NB4 (cell line): ENCODE measurements at regions not wholly inside any gene's neighbourhood (a gene's known extent, or its start where the extent isn't known, plus 50 kb on each side); places are given as distances from the start of the nearest gene placed in this dataset.

Source experiments
- DNase-seq: peaks from one replicate; pipeline ENCODE4 v3.0.0; 2010; ENCODE audit warnings: low read depth
- H3K4me3 ChIP-seq: one replicate; pipeline ENCODE4 v1.5.1; 2011; ENCODE audit warnings: mild to moderate bottlenecking, low read depth, low read length, moderate library complexity
- MYC ChIP-seq: IDR thresholded peaks from 2 replicates; pipeline ENCODE4 v1.6.1; 2011; ENCODE audit warnings: low read depth, low read length
- POLR2A ChIP-seq: IDR thresholded peaks from 2 replicates; pipeline ENCODE4 v1.6.1; 2011; ENCODE audit warnings: mild to moderate bottlenecking; ENCODE audit not compliant: insufficient read length; ENCODE audit errors: extremely low read depth
- TF ChIP-seq, protein P1 (sequence below): IDR thresholded peaks from one replicate; pipeline ENCODE4 v1.5.1; 2012; ENCODE audit warnings: low read depth, low read length
- TF ChIP-seq, protein P2 (sequence below): IDR thresholded peaks from 2 replicates; pipeline ENCODE4 v1.6.1; 2011; ENCODE audit warnings: low read depth, low read length

DNA sequence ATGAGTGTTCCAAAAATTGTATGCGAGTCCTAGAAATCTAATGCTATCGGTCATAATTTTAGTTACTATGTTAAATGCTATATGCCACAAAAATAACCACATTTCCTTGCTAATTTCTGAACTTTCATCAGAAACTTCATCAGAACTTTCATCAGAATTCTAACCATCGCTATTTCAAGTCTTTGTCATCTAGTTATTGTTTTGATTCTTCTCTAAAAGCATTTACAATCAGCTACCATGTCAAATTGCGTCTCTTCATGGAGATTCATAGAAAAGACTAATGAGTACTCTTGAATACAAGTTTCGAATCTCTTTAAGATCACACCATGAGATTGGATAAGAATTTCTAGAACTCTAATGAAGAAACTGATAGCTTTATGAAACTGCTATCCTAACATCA, 52.7 kb upstream of the TM9SF2 start:
- no peak overlapping the region for H3K4me3 ChIP-seq
- no peak for DNase-seq
- TF ChIP-seq, protein P1, sequence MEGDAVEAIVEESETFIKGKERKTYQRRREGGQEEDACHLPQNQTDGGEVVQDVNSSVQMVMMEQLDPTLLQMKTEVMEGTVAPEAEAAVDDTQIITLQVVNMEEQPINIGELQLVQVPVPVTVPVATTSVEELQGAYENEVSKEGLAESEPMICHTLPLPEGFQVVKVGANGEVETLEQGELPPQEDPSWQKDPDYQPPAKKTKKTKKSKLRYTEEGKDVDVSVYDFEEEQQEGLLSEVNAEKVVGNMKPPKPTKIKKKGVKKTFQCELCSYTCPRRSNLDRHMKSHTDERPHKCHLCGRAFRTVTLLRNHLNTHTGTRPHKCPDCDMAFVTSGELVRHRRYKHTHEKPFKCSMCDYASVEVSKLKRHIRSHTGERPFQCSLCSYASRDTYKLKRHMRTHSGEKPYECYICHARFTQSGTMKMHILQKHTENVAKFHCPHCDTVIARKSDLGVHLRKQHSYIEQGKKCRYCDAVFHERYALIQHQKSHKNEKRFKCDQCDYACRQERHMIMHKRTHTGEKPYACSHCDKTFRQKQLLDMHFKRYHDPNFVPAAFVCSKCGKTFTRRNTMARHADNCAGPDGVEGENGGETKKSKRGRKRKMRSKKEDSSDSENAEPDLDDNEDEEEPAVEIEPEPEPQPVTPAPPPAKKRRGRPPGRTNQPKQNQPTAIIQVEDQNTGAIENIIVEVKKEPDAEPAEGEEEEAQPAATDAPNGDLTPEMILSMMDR, result no peak
- TF ChIP-seq, protein P2, sequence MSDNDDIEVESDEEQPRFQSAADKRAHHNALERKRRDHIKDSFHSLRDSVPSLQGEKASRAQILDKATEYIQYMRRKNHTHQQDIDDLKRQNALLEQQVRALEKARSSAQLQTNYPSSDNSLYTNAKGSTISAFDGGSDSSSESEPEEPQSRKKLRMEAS, result no peak
- TF ChIP-seq MYC (no peak), POLR2A (no peak)

DNA sequence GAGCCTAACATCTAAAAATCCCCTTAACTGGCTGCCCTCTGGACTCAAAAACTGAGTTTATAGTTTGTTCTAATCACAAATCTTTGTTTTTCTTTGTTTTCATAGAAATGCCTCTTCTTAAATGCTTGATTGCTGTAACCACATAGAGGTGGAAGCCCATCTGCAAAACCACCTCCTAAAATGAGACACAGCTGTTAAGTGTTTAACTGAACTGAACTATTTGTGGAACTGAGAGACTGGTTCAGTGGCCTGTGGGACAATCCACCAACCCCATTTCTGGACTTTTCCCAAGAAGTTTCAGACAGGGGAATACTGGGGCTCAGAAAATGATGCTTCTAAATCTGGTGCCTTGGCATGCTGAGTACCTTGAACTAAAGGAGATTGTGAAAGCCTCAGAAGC, 50.9 kb upstream of the TM9SF2 start:
- no peak overlapping the region for H3K4me3 ChIP-seq
- DNase-seq, result no peak
- TF ChIP-seq MYC (no peak), POLR2A (no peak)
- TF ChIP-seq, protein P1, result no peak
- TF ChIP-seq, protein P2, result no peak
